ENCODE measurements at regions not wholly inside any gene's neighbourhood (a gene's known extent, or its start where the extent isn't known, plus 50 kb on each side); places are given as distances from the start of the nearest gene placed in this dataset.

GRCh38 chr10:28360175-28360574 lies 57.3 kb upstream of the MPP7 start:
- DNase-seq (ENCODE audit: low read depth in 1 of 2, low spot score in 2 of 2): no peak
- Histone ChIP-seq H3K9me3 (ENCODE audit: insufficient read depth in 2 of 2, low read depth in 1 of 2, low read length in 1 of 2) (no peaks in the 10 kb centered on the region), H2BK20ac (ENCODE audit: low read length) (no peak overlapping the region), H3K79me2 (ENCODE audit: control insufficient read depth in 1 of 2, insufficient read depth in 2 of 2, low read length in 2 of 2) (no peaks in the 10 kb centered on the region), H3K4me1 (replicated peaks in 1 of 4; ENCODE audit: control insufficient read depth in 3 of 4, insufficient read depth in 4 of 4, low read length in 3 of 4) (no peaks in the 10 kb centered on the region), H2AFZ (ENCODE audit: low read length) (no peak overlapping the region), H3K27ac (ENCODE audit: low read depth, low read length) (no peak overlapping the region), H2BK120ac (replicated peaks; ENCODE audit: low read depth, low read length) (no peak overlapping the region), H3K23ac (ENCODE audit: insufficient read length) (no peak overlapping the region), H3K14ac (ENCODE audit: insufficient read length) (no peak overlapping the region), H3K36me3 (ENCODE audit: control insufficient read depth in 2 of 4, insufficient read depth in 4 of 4, low read length in 3 of 4) (no peaks in the 10 kb centered on the region), H3K79me1 (ENCODE audit: low read depth, low read length) (no peaks in the 10 kb centered on the region), H4K20me1 (replicated peaks in 1 of 2; ENCODE audit: control insufficient read depth in 1 of 2, insufficient read depth in 2 of 2, low read length in 2 of 2) (no peaks in the 10 kb centered on the region), H4K5ac (ENCODE audit: insufficient read length, low read depth, low read length) (no peak overlapping the region), H3K23me2 (ENCODE audit: low read depth, low read length) (no peaks in the 10 kb centered on the region), H3K27me3 (replicated peaks in 1 of 4; ENCODE audit: control insufficient read depth in 3 of 4, extremely low read depth in 1 of 4, insufficient read depth in 3 of 4, low read length in 3 of 4) (no peaks in the 10 kb centered on the region), H3K4me3 (ENCODE audit: extremely low read depth in 1 of 4, insufficient read depth in 2 of 4, low read depth in 3 of 4, low read length in 4 of 4) (no peak overlapping the region), H3K18ac (ENCODE audit: extremely low read depth, low read length) (no peak overlapping the region), H3K56ac (replicated peaks; ENCODE audit: insufficient read length, low read depth, low read length) (no peak overlapping the region), H2BK12ac (ENCODE audit: low read depth, low read length) (no peak overlapping the region), H2BK5ac (ENCODE audit: low read depth, low read length) (no peak overlapping the region), H3K9ac (replicated peaks in 1 of 4; ENCODE audit: extremely low read depth in 1 of 4, low read depth in 3 of 4, low read length in 3 of 4) (no peak overlapping the region), H3K4ac (replicated peaks; ENCODE audit: insufficient read length, low read depth, low read length) (no peak overlapping the region), H3K4me2 (ENCODE audit: insufficient read depth in 1 of 2, low read depth in 2 of 2, low read length in 2 of 2) (no peak overlapping the region), H2AK5ac (ENCODE audit: low read depth, low read length) (no peak overlapping the region), H4K91ac (replicated peaks; ENCODE audit: insufficient read length, low read length) (no peak overlapping the region), H2BK15ac (ENCODE audit: low read length) (no peak overlapping the region), H4K8ac (ENCODE audit: extremely low read depth, insufficient read depth, low read length) (no peak overlapping the region)
- TF ChIP-seq KDM5A (IDR thresholded peaks at IDR 0.05; ENCODE audit: low read length) (no peak), TAF7 (optimal IDR thresholded peaks at IDR 0.05; ENCODE audit: borderline replicate concordance, low read depth, low read length) (no peak), SAP30 (IDR thresholded peaks at IDR 0.05; ENCODE audit: insufficient read depth, insufficient replicate concordance, low read length) (no peak), EGR1 (IDR thresholded peaks at IDR 0.05; ENCODE audit: borderline replicate concordance, low read depth, low read length) (no peak), SIN3A (conservative IDR thresholded peaks at IDR 0.05 in 1 of 2, IDR thresholded peaks at IDR 0.05 in 1 of 2; ENCODE audit: low read depth in 1 of 2, low read length in 2 of 2) (no peak), GTF2F1 (IDR thresholded peaks at IDR 0.05; ENCODE audit: borderline replicate concordance, low read depth, low read length) (no peak), RXRA (IDR thresholded peaks at IDR 0.05; ENCODE audit: insufficient read depth, low read depth, low read length) (no peak), USF2 (IDR thresholded peaks at IDR 0.05; ENCODE audit: low read length) (no peak)
- POLR2A ChIA-PET (ENCODE audit: partially characterized antibody): no interaction called here
- WGBS, 2 experiments (ENCODE audit: extremely low coverage in 1 of 2, insufficient coverage in 1 of 2, insufficient read length in 1 of 2, insufficient replicate concordance in 2 of 2, low coverage in 1 of 2, low lambda C conversion rate in 2 of 2, missing lambda C conversion rate in 1 of 2): 91% methylated on average over 4 of the region's 4 CpGs; no CpG with 5 or more reads in 1 of the 2 experiments
- CTCF ChIA-PET (ENCODE audit: partially characterized antibody): no interaction called here
- no peak for FAIRE-seq

All from H1 (cell line).